Caco-2 (cell line): ENCODE measurements at regions not wholly inside any gene's neighbourhood (a gene's known extent, or its start where the extent isn't known, plus 50 kb on each side); places are given as distances from the start of the nearest gene placed in this dataset.

ENCODE experiments used
- BruUV-seq: library from RNA; stranded (reverse); fragments of 400-500 nt; replicated peaks from 2 replicates; lab custom pipeline; 2021; lab: Mats Ljungman, UMichigan
- CTCF ChIA-PET: fragments of 300-600 bp; sonication (Branson Sonifier 250); formaldehyde crosslinking; loops from one replicate; lab custom pipeline; 2022; ENCODE audit warnings: antibody characterized with exemption; lab: Charles Lee
- POLR2A ChIA-PET: fragments of 300-600 bp; sonication (Branson Sonifier 250); formaldehyde crosslinking; loops from one replicate; lab custom pipeline; 2022; ENCODE audit warnings: antibody characterized with exemption; lab: Charles Lee
- DNase-seq, 2 experiments: peaks; one replicate each; pipeline versions ENCODE4 v3.0.0 to v3.0.0-alpha.2; 2020 to 2022
- H3K27me3 ChIP-seq: replicated peaks from 2 replicates; pipeline ENCODE4 v1.6.0; 2011; ENCODE audit warnings: low read length; ENCODE audit not compliant: control insufficient read depth, insufficient read depth
- H3K36me3 ChIP-seq: 2 replicates; pipeline ENCODE4 v1.5.1; 2011; ENCODE audit warnings: low read length; ENCODE audit not compliant: control insufficient read depth, insufficient read depth
- H3K4me1 ChIP-seq: fragments of 250-450 bp; sonication (Bioruptor Pico); 2 replicates; pipeline ENCODE4 v1.5.1; 2020; ENCODE audit warnings: mild to moderate bottlenecking
- H3K4me3 ChIP-seq: 2 replicates; pipeline ENCODE4 v1.5.1; 2011; ENCODE audit warnings: low read depth, mild to moderate bottlenecking, control low read depth, low read length
- H3K9me3 ChIP-seq: fragments of 250-450 bp; sonication (Bioruptor Pico); 2 replicates; pipeline ENCODE4 v1.5.1; 2020; ENCODE audit warnings: mild to moderate bottlenecking, moderate library complexity
- H3K27ac Mint-ChIP-seq: one replicate; pipeline ENCODE4 v1.8.0; 2022; ENCODE audit warnings: mixed read lengths; ENCODE audit not compliant: unreplicated experiment
- H3K27me3 Mint-ChIP-seq: one replicate; pipeline ENCODE4 v1.8.0; 2022; ENCODE audit warnings: mixed read lengths; ENCODE audit not compliant: insufficient read depth, unreplicated experiment
- H3K36me3 Mint-ChIP-seq: one replicate; pipeline ENCODE4 v1.8.0; 2022; ENCODE audit warnings: mild to moderate bottlenecking, mixed read lengths; ENCODE audit not compliant: insufficient read depth, unreplicated experiment
- H3K4me1 Mint-ChIP-seq: one replicate; pipeline ENCODE4 v1.8.0; 2022; ENCODE audit warnings: low read depth, mixed read lengths; ENCODE audit not compliant: unreplicated experiment
- H3K4me3 Mint-ChIP-seq: one replicate; pipeline ENCODE4 v1.8.0; 2022; ENCODE audit warnings: mild to moderate bottlenecking, moderate library complexity, mixed read lengths; ENCODE audit not compliant: unreplicated experiment
- H3K9me3 Mint-ChIP-seq: one replicate; pipeline ENCODE4 v1.8.0; 2022; ENCODE audit warnings: mixed read lengths; ENCODE audit not compliant: unreplicated experiment
- CTCF ChIP-seq, 2 experiments: fragments of 200-600 bp in 1 of 2; IDR thresholded peaks; 1 replicate in 1 of 2; 2 replicates in 1 of 2; pipeline versions ENCODE4 v1.5.1 to v1.8.0; 2011 to 2022; ENCODE audit warnings: antibody characterized with exemption in 1 of 2, control low read depth in 1 of 2, inconsistent platforms in 1 of 2, low read depth in 1 of 2, low read length in 1 of 2, mild to moderate bottlenecking in 1 of 2, moderate library complexity in 1 of 2; ENCODE audit not compliant: insufficient read depth in 1 of 2, severe bottlenecking in 1 of 2, unreplicated experiment in 1 of 2
- intact Hi-C: fragments of 100-400 bp; cut with micrococcal nuclease; formaldehyde crosslinking; loops from one replicate; pipeline ENCODE4 v1.10.0; 2022; ENCODE audit not compliant: unreplicated experiment

GRCh38 chr10:123270221-123270620 lies 116.0 kb downstream of the BUB3 start:
- no peak overlapping the region for H3K27ac Mint-ChIP-seq
- ChIA-PET POLR2A (no interaction called here), CTCF (no interaction called here)
- H3K9me3 Mint-ChIP-seq = no peaks in the 10 kb centered on the region
- Histone ChIP-seq H3K4me3 (no peak overlapping the region), H3K27me3 (no peaks in the 10 kb centered on the region), H3K9me3 (no peaks in the 10 kb centered on the region), H3K4me1 (no peaks in the 10 kb centered on the region), H3K36me3 (no peaks in the 10 kb centered on the region)
- intact Hi-C loops = no loop called here
- DNase-seq = no peak
- no peak for TF ChIP-seq CTCF (IDR thresholded peaks at IDR 0.05; ENCODE audit: insufficient read depth in 1 of 2, low read depth in 1 of 2, low read length in 1 of 2, severe bottlenecking in 1 of 2, unreplicated experiment in 1 of 2)
- H3K36me3 Mint-ChIP-seq = no peaks in the 10 kb centered on the region
- no TSS peak for BruUV-seq
- no peaks in the 10 kb centered on the region for H3K4me1 Mint-ChIP-seq
- no peak overlapping the region for H3K4me3 Mint-ChIP-seq
- peaks cover 15% of the 10 kb centered on the region for H3K27me3 Mint-ChIP-seq

- H3K9me3 Mint-ChIP-seq = no peaks in the 10 kb centered on the region
- no peak for DNase-seq
- H3K4me1 Mint-ChIP-seq = no peaks in the 10 kb centered on the region
- H3K36me3 Mint-ChIP-seq = no peaks in the 10 kb centered on the region
- no peaks in the 10 kb centered on the region for H3K27me3 ChIP-seq
- no peak overlapping the region for H3K27ac Mint-ChIP-seq
- intact Hi-C loops = no loop called here
- H3K4me3 Mint-ChIP-seq = no peak overlapping the region
- no TSS peak for BruUV-seq
- POLR2A ChIA-PET = no interaction called here
- no peak overlapping the region for H3K4me3 ChIP-seq
- no peaks in the 10 kb centered on the region for H3K4me1 ChIP-seq
- no peaks in the 10 kb centered on the region for H3K36me3 ChIP-seq
- CTCF ChIA-PET = no interaction called here
- no peak for TF ChIP-seq CTCF (IDR thresholded peaks at IDR 0.05; ENCODE audit: insufficient read depth in 1 of 2, low read depth in 1 of 2, low read length in 1 of 2, severe bottlenecking in 1 of 2, unreplicated experiment in 1 of 2)
- no peaks in the 10 kb centered on the region for H3K9me3 ChIP-seq
- H3K27me3 Mint-ChIP-seq = peaks cover 15% of the 10 kb centered on the region
Observed at GRCh38 chr10:123270806-123271205, 116.6 kb downstream of the BUB3 start.

GRCh38 chr10:123272171-123272570 lies 118.0 kb downstream of the BUB3 start:
- CTCF ChIA-PET = interaction anchor here (1.0 kb wide), 1 partner anchor 132 kb away, joined by 3 read pairs; no protein-coding TSS in a partner anchor
- H3K27me3 Mint-ChIP-seq = peaks cover 12% of the 10 kb centered on the region
- no peaks in the 10 kb centered on the region for H3K9me3 ChIP-seq
- intact Hi-C loops = loop anchor here (2.0 kb wide), 1 partner anchor 139 kb away; no protein-coding TSS in a partner anchor
- H3K4me3 Mint-ChIP-seq = no peak overlapping the region
- H3K36me3 ChIP-seq = no peaks in the 10 kb centered on the region
- no peak for DNase-seq
- H3K27me3 ChIP-seq = no peaks in the 10 kb centered on the region
- BruUV-seq = no TSS peak
- H3K4me1 ChIP-seq = no peaks in the 10 kb centered on the region
- H3K36me3 Mint-ChIP-seq = no peaks in the 10 kb centered on the region
- POLR2A ChIA-PET = no interaction called here
- no peaks in the 10 kb centered on the region for H3K9me3 Mint-ChIP-seq
- H3K4me1 Mint-ChIP-seq = no peaks in the 10 kb centered on the region
- H3K4me3 ChIP-seq = no peak overlapping the region
- no peak overlapping the region for H3K27ac Mint-ChIP-seq
- TF ChIP-seq CTCF (IDR thresholded peaks at IDR 0.05; ENCODE audit: insufficient read depth in 1 of 2, low read depth in 1 of 2, low read length in 1 of 2, severe bottlenecking in 1 of 2, unreplicated experiment in 1 of 2) = peak in 1 of 2 experiments; percentile 51
